ENCODE measurements at regions not wholly inside any gene's neighbourhood (a gene's known extent, or its start where the extent isn't known, plus 50 kb on each side); places are given as distances from the start of the nearest gene placed in this dataset.

DNA sequence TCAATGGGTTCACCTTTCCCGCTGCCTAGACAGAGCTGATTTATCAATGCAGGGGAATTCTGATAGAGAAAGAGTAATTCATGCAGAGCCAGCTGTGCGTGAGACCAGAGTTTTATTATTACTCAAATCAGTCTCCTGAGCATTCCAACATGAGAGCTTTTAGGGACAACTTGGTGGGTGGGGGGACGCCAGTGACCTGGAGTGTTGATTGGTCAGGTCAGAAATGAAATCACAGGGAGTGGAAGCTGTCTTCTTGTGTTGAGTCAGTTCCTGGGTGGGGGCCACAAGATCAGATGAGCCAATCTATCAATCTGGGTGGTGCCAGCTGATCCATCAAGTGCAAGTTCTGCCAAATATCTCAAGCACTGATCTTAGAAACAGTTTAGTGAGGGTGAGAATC, 99.0 kb upstream of the CAV2 start:
- Histone ChIP-seq H3K9me3 (ENCODE audit: control insufficient read depth in 1 of 2, insufficient read depth in 1 of 2, low read depth in 1 of 2, low read length in 2 of 2) (no peaks in the 10 kb centered on the region), H4K20me1 (ENCODE audit: insufficient read depth) (no peaks in the 10 kb centered on the region), H2AFZ (ENCODE audit: low read depth, low read length, poor library complexity, severe bottlenecking) (no peak overlapping the region), H3K4me2 (ENCODE audit: low read length) (no peak overlapping the region), H3K27me3 (ENCODE audit: insufficient read depth, low read length) (no peaks in the 10 kb centered on the region), H3K79me2 (ENCODE audit: insufficient read depth, low read length) (no peaks in the 10 kb centered on the region), H3K27ac (ENCODE audit: low read depth, low read length) (peak overlapping the region; percentile 37; the same call in 1 of the 2 replicates), H3K9ac (ENCODE audit: low read length) (no peak overlapping the region), H3K4me1 (ENCODE audit: control insufficient read depth in 1 of 2, insufficient read depth in 2 of 2, low read length in 2 of 2) (peaks cover 12 to 26% of the 10 kb centered on the region in 2 experiments), H3K36me3 (ENCODE audit: control insufficient read depth in 1 of 2, insufficient read depth in 2 of 2, low read length in 2 of 2) (no peaks in the 10 kb centered on the region), H3K4me3 (replicated peaks in 1 of 2; ENCODE audit: low read depth in 1 of 2, low read length in 2 of 2) (no peak overlapping the region), H3K9me2 (ENCODE audit: insufficient read depth) (no peaks in the 10 kb centered on the region)
- POLR2A ChIA-PET = no interaction called here
- TF ChIP-seq EGR1 (IDR thresholded peaks at IDR 0.05; ENCODE audit: low read depth) (no peak), JUND (IDR thresholded peaks at IDR 0.05) (no peak)
- DNase-seq (ENCODE audit: low read depth, low spot score) (no peak), ATAC-seq (no peak)
- CTCF ChIA-PET = no interaction called here
- intact Hi-C loops (cut with micrococcal nuclease) = no loop called here
- no TSS peak for BruUV-seq (replicated peaks)
- RAD21 ChIA-PET (ENCODE audit: low non-redundant PET in 1 of 2, low total read pairs in 2 of 2, uncharacterized antibody in 2 of 2, unreplicated experiment in 2 of 2) = no interaction called here

DNA sequence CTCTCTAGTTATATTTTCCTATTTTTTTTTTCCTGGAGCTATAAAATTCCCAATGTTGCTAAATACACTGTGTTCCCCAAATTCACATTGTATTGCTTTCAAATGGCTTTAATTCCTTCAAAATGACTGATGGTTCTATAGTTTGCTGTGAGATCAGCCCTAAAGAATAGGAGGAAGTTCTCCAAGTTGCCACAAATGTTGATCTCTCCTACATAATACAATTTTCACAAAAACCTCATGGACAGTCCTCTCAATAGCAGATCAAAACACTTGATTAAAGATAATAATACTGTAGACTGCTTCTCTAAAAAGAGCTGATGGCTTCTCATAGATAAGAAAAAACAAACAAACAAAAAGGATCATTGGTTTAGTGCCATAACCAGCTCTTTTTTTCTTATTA, 97.8 kb upstream of the CAV2 start:
- intact Hi-C loops (cut with micrococcal nuclease) = no loop called here
- POLR2A ChIA-PET = no interaction called here

More for the DNA sequence above, 97.8 kb upstream of the CAV2 start:
- Histone ChIP-seq H3K79me2 (ENCODE audit: insufficient read depth, low read length) (no peaks in the 10 kb centered on the region), H3K27ac (ENCODE audit: low read depth, low read length) (no peak overlapping the region), H3K27me3 (ENCODE audit: insufficient read depth, low read length) (no peaks in the 10 kb centered on the region), H3K9me3 (ENCODE audit: control insufficient read depth in 1 of 2, insufficient read depth in 1 of 2, low read depth in 1 of 2, low read length in 2 of 2) (no peaks in the 10 kb centered on the region), H3K4me3 (replicated peaks in 1 of 2; ENCODE audit: low read depth in 1 of 2, low read length in 2 of 2) (no peak overlapping the region), H4K20me1 (ENCODE audit: insufficient read depth) (no peaks in the 10 kb centered on the region), H2AFZ (ENCODE audit: low read depth, low read length, poor library complexity, severe bottlenecking) (no peak overlapping the region), H3K9ac (ENCODE audit: low read length) (no peak overlapping the region), H3K36me3 (ENCODE audit: control insufficient read depth in 1 of 2, insufficient read depth in 2 of 2, low read length in 2 of 2) (no peaks in the 10 kb centered on the region), H3K4me2 (ENCODE audit: low read length) (no peak overlapping the region), H3K4me1 (ENCODE audit: control insufficient read depth in 1 of 2, insufficient read depth in 2 of 2, low read length in 2 of 2) (peaks cover 5 to 21% of the 10 kb centered on the region in 2 experiments), H3K9me2 (ENCODE audit: insufficient read depth) (no peaks in the 10 kb centered on the region)
- ChIA-PET RAD21 (ENCODE audit: low non-redundant PET in 1 of 2, low total read pairs in 2 of 2, uncharacterized antibody in 2 of 2, unreplicated experiment in 2 of 2) (no interaction called here), CTCF (no interaction called here)
- DNase-seq (ENCODE audit: low read depth, low spot score) (no peak), ATAC-seq (no peak)
- no TSS peak for BruUV-seq (replicated peaks)
- TF ChIP-seq EGR1 (IDR thresholded peaks at IDR 0.05; ENCODE audit: low read depth) = no peak
- TF ChIP-seq JUND (IDR thresholded peaks at IDR 0.05) = no peak
- TF ChIP-seq FOSL1 (IDR thresholded peaks at IDR 0.05; ENCODE audit: low read depth) = no peak
- TF ChIP-seq, protein P1, sequence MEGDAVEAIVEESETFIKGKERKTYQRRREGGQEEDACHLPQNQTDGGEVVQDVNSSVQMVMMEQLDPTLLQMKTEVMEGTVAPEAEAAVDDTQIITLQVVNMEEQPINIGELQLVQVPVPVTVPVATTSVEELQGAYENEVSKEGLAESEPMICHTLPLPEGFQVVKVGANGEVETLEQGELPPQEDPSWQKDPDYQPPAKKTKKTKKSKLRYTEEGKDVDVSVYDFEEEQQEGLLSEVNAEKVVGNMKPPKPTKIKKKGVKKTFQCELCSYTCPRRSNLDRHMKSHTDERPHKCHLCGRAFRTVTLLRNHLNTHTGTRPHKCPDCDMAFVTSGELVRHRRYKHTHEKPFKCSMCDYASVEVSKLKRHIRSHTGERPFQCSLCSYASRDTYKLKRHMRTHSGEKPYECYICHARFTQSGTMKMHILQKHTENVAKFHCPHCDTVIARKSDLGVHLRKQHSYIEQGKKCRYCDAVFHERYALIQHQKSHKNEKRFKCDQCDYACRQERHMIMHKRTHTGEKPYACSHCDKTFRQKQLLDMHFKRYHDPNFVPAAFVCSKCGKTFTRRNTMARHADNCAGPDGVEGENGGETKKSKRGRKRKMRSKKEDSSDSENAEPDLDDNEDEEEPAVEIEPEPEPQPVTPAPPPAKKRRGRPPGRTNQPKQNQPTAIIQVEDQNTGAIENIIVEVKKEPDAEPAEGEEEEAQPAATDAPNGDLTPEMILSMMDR (IDR thresholded peaks at IDR 0.05 in 2 of 3, conservative IDR thresholded peaks at IDR 0.05 in 1 of 3; ENCODE audit: borderline replicate concordance in 1 of 3, insufficient read depth in 1 of 3, low read depth in 2 of 3, low read length in 2 of 3) = no peak
- TF ChIP-seq, protein P2, sequence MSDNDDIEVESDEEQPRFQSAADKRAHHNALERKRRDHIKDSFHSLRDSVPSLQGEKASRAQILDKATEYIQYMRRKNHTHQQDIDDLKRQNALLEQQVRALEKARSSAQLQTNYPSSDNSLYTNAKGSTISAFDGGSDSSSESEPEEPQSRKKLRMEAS (IDR thresholded peaks at IDR 0.05) = no peak
- TF ChIP-seq EZH2 (IDR thresholded peaks at IDR 0.05) = no peak

Data from HCT116 (cell line).